Testis (tissue), 2 donors: ENCODE measurements at regions not wholly inside any gene's neighbourhood (a gene's known extent, or its start where the extent isn't known, plus 50 kb on each side); places are given as distances from the start of the nearest gene placed in this dataset.

Source experiments
- POLR2A ChIP-seq: fragments of 450-650 bp; IDR thresholded peaks from one replicate; pipeline ENCODE4 v1.6.1; 2017; ENCODE audit warnings: antibody characterized with exemption, mild to moderate bottlenecking, moderate library complexity
- TF ChIP-seq, protein P1 (sequence below), 3 experiments: fragments of 450-650 bp in 2 of 3; fragments of 200-600 bp in 1 of 3; sonication (generic) in 1 of 3; IDR thresholded peaks; one replicate each; pipeline ENCODE4 v1.5.1; 2016 to 2019; ENCODE audit warnings: antibody characterized with exemption in 3 of 3, mild to moderate bottlenecking in 2 of 3, moderate library complexity in 1 of 3

DNA sequence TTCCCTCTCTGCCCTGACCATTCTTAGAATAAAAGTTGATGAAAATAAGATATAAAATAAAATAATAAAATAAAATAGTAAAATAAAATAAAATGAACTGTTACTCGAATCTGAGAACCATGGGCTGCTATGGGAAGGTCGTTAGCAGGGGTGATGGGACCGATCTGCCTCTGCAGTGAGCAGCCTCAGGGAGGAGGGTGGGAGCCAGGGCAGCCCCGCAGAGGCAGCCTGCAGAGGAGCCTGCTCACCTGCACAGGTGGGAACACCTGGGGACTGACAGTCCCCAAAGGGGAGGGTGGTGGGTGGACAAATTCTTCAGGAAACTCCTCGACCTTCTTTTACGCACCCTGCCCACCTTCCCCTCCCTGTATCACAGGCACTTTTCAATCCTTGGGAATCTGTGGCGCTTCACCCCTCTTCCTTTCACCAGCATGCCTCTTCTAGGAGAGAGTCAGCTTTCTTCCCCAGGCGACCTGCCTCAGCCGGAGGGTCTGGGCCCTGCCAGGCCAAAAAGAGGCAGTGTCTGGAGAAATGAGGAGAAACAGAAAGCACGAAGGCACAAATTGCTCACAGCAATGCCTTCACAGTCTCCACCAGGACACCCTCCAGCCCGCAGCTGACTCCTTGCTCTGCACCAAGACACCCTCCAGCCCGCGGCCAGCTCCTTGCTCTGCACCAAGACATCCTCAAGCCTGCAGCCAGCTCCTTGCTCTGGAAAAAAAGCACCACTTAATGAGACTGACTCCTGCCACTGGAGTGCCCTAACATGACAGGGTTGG, 368.4 kb upstream of the SHH start:
- TF ChIP-seq, protein P1, sequence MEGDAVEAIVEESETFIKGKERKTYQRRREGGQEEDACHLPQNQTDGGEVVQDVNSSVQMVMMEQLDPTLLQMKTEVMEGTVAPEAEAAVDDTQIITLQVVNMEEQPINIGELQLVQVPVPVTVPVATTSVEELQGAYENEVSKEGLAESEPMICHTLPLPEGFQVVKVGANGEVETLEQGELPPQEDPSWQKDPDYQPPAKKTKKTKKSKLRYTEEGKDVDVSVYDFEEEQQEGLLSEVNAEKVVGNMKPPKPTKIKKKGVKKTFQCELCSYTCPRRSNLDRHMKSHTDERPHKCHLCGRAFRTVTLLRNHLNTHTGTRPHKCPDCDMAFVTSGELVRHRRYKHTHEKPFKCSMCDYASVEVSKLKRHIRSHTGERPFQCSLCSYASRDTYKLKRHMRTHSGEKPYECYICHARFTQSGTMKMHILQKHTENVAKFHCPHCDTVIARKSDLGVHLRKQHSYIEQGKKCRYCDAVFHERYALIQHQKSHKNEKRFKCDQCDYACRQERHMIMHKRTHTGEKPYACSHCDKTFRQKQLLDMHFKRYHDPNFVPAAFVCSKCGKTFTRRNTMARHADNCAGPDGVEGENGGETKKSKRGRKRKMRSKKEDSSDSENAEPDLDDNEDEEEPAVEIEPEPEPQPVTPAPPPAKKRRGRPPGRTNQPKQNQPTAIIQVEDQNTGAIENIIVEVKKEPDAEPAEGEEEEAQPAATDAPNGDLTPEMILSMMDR (IDR thresholded peaks at IDR 0.05), result no peak
- no peak for TF ChIP-seq POLR2A
